ENCODE measurements at regions not wholly inside any gene's neighbourhood (a gene's known extent, or its start where the extent isn't known, plus 50 kb on each side); places are given as distances from the start of the nearest gene placed in this dataset.

DNA sequence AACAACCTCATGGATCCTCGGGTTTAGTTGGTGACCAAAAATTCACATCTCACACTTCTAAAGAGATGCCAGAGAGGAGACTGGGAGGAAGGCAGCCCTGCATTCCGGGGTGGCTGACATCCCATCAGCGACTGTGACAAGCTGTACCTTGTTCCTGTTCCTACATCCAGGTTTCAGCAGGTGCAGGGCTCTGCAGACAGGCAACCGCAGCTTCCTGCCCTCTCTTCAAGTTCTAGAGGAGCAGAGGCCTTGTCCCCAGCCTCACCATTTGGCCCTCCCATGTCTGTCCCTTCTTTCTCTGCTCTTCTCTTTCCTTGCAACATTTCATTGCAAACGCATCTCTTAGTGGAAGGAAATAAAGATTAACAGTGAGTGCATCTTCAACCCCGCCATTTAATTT is 454.6 kb downstream of the IRX1 start:
- no peak for TF ChIP-seq POLR2A (IDR thresholded peaks at IDR 0.05)
- TF ChIP-seq CTCF (IDR thresholded peaks at IDR 0.05) = no peak
- TF ChIP-seq POLR2AphosphoS5 (IDR thresholded peaks at IDR 0.05) = no peak
